Cardiac muscle cell (in vitro differentiated cells and primary cell): ENCODE measurements at regions not wholly inside any gene's neighbourhood (a gene's known extent, or its start where the extent isn't known, plus 50 kb on each side); places are given as distances from the start of the nearest gene placed in this dataset.

Experiments
- DNase-seq, 2 donors: peaks; one replicate each; pipeline versions ENCODE4 v3.0.0 to v3.0.0-alpha.2; 2010 to 2017; ENCODE audit warnings: low read depth in 1 of 2, low spot score in 1 of 2
- H3K27ac ChIP-seq: fragments of 200-600 bp; sonication (generic); 2 replicates; pipeline ENCODE4 v1.5.1; 2016
- H3K27me3 ChIP-seq: fragments of 200-600 bp; sonication (generic); 2 replicates; pipeline ENCODE4 v1.6.0; 2016; ENCODE audit warnings: control low read depth
- H3K36me3 ChIP-seq: fragments of 200-600 bp; sonication (generic); 2 replicates; pipeline ENCODE4 v1.5.1; 2016; ENCODE audit warnings: control low read depth
- H3K4me1 ChIP-seq: fragments of 200-600 bp; sonication (generic); 2 replicates; pipeline ENCODE4 v1.8.1; 2017; ENCODE audit warnings: low read depth, mild to moderate bottlenecking, mixed run types
- H3K4me3 ChIP-seq: fragments of 200-600 bp; sonication (generic); 2 replicates; pipeline ENCODE4 v1.5.1; 2016; ENCODE audit warnings: mild to moderate bottlenecking
- H3K9me3 ChIP-seq: fragments of 200-600 bp; sonication (generic); 2 replicates; pipeline ENCODE4 v1.5.1; 2017; ENCODE audit warnings: low read depth, mild to moderate bottlenecking, control low read depth
- CTCF ChIP-seq: IDR thresholded peaks from 2 replicates; pipeline ENCODE4 v1.5.1; 2012; ENCODE audit warnings: low read depth, mild to moderate bottlenecking, low read length

- H3K27me3 ChIP-seq, result no peaks in the 10 kb centered on the region
- peak in 1 of 2 donors; percentile 5 for DNase-seq
Observed at GRCh38 chr18:2410688-2411087, 160.6 kb downstream of the METTL4 start.

GRCh38 chr18:2411381-2411960, 159.8 kb downstream of the METTL4 start:
- H3K27ac ChIP-seq, result no peak overlapping the region
- DNase-seq, result peak in 1 of 2 donors; percentile 29
- no peaks in the 10 kb centered on the region for H3K36me3 ChIP-seq
- no peak for TF ChIP-seq CTCF
- H3K4me1 ChIP-seq, result no peaks in the 10 kb centered on the region
- H3K27me3 ChIP-seq, result no peaks in the 10 kb centered on the region
- H3K9me3 ChIP-seq, result no peaks in the 10 kb centered on the region
- no peak overlapping the region for H3K4me3 ChIP-seq

More at GRCh38 chr18:2410688-2411087, 160.6 kb downstream of the METTL4 start:
- no peak overlapping the region for H3K27ac ChIP-seq
- TF ChIP-seq CTCF, result no peak
- H3K9me3 ChIP-seq, result no peaks in the 10 kb centered on the region
- no peaks in the 10 kb centered on the region for H3K36me3 ChIP-seq
- no peaks in the 10 kb centered on the region for H3K4me1 ChIP-seq
- H3K4me3 ChIP-seq, result no peak overlapping the region

GRCh38 chr18:2412281-2412680, 159.0 kb downstream of the METTL4 start:
- H3K4me1 ChIP-seq, result no peaks in the 10 kb centered on the region
- H3K4me3 ChIP-seq, result no peak overlapping the region
- no peaks in the 10 kb centered on the region for H3K9me3 ChIP-seq
- H3K27ac ChIP-seq, result no peak overlapping the region
- no peaks in the 10 kb centered on the region for H3K27me3 ChIP-seq
- H3K36me3 ChIP-seq, result no peaks in the 10 kb centered on the region
- no peak for DNase-seq
- no peak for TF ChIP-seq CTCF

GRCh38 chr18:2412996-2413751, 158.1 kb downstream of the METTL4 start:
- TF ChIP-seq CTCF, result no peak
- H3K9me3 ChIP-seq, result no peaks in the 10 kb centered on the region
- H3K4me1 ChIP-seq, result peaks cover 2% of the 10 kb centered on the region
- H3K36me3 ChIP-seq, result no peaks in the 10 kb centered on the region
- no peak for DNase-seq
- no peak overlapping the region for H3K27ac ChIP-seq
- H3K27me3 ChIP-seq, result no peaks in the 10 kb centered on the region
- no peak overlapping the region for H3K4me3 ChIP-seq

GRCh38 chr18:2414235-2414634, 157.1 kb downstream of the METTL4 start:
- Histone ChIP-seq H3K27ac (no peak overlapping the region), H3K4me1 (peaks cover 8% of the 10 kb centered on the region), H3K36me3 (no peaks in the 10 kb centered on the region), H3K27me3 (no peaks in the 10 kb centered on the region), H3K4me3 (no peak overlapping the region), H3K9me3 (no peaks in the 10 kb centered on the region)
- DNase-seq, result no peak
- no peak for TF ChIP-seq CTCF
